GM06990 (cell line): ENCODE measurements at regions not wholly inside any gene's neighbourhood (a gene's known extent, or its start where the extent isn't known, plus 50 kb on each side); places are given as distances from the start of the nearest gene placed in this dataset.

Source experiments
- DNase-seq: peaks from one replicate; pipeline ENCODE4 v3.0.0-alpha.2; 2011; ENCODE audit not compliant: insufficient read length; ENCODE audit errors: extremely low read depth
- H3K27me3 ChIP-seq: replicated peaks from 2 replicates; pipeline ENCODE4 v1.6.0; 2011; ENCODE audit warnings: low read length; ENCODE audit not compliant: control insufficient read depth, insufficient read depth
- H3K36me3 ChIP-seq: 2 replicates; pipeline ENCODE4 v1.5.1; 2011; ENCODE audit warnings: low read length; ENCODE audit not compliant: control insufficient read depth, insufficient read depth
- H3K4me3 ChIP-seq: replicated peaks from 2 replicates; pipeline ENCODE4 v1.5.1; 2011; ENCODE audit warnings: low read depth, mild to moderate bottlenecking, control low read depth, low read length
- TF ChIP-seq, protein P1 (sequence below): IDR thresholded peaks from 2 replicates; pipeline ENCODE4 v1.5.1; 2011; ENCODE audit warnings: low read length, control low read depth, mild to moderate bottlenecking, inconsistent platforms; ENCODE audit not compliant: insufficient read depth, poor library complexity, severe bottlenecking

GRCh38 chr3:24765399-24765798, 270.7 kb upstream of the THRB start:
- no peaks in the 10 kb centered on the region; the same call in 1 of the 2 replicates for H3K27me3 ChIP-seq
- DNase-seq, result no peak
- H3K4me3 ChIP-seq, result no peak overlapping the region
- TF ChIP-seq, protein P1, sequence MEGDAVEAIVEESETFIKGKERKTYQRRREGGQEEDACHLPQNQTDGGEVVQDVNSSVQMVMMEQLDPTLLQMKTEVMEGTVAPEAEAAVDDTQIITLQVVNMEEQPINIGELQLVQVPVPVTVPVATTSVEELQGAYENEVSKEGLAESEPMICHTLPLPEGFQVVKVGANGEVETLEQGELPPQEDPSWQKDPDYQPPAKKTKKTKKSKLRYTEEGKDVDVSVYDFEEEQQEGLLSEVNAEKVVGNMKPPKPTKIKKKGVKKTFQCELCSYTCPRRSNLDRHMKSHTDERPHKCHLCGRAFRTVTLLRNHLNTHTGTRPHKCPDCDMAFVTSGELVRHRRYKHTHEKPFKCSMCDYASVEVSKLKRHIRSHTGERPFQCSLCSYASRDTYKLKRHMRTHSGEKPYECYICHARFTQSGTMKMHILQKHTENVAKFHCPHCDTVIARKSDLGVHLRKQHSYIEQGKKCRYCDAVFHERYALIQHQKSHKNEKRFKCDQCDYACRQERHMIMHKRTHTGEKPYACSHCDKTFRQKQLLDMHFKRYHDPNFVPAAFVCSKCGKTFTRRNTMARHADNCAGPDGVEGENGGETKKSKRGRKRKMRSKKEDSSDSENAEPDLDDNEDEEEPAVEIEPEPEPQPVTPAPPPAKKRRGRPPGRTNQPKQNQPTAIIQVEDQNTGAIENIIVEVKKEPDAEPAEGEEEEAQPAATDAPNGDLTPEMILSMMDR, result no peak
- no peaks in the 10 kb centered on the region for H3K36me3 ChIP-seq

DNA sequence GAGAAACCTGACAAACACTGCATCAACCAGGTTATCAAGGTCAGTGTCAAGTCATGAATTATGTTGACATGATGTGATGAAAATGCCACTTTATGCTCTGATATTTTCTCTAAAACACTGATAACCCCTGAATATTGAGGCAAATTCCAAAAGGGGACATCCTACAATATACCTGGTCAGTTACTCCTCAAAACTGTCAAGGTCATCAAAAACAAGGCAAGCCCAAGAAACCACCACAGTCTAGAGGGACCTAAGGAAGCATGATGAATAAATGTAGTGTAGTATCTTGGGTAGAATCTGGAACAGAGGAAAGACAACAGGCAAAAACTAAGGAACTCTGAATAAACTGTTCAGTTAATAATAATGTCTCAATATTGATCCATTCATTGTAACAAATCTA, 275.3 kb upstream of the THRB start:
- no peaks in the 10 kb centered on the region for H3K27me3 ChIP-seq
- H3K4me3 ChIP-seq, result no peak overlapping the region
- no peaks in the 10 kb centered on the region for H3K36me3 ChIP-seq
- TF ChIP-seq, protein P1, result no peak
- DNase-seq, result no peak

DNA sequence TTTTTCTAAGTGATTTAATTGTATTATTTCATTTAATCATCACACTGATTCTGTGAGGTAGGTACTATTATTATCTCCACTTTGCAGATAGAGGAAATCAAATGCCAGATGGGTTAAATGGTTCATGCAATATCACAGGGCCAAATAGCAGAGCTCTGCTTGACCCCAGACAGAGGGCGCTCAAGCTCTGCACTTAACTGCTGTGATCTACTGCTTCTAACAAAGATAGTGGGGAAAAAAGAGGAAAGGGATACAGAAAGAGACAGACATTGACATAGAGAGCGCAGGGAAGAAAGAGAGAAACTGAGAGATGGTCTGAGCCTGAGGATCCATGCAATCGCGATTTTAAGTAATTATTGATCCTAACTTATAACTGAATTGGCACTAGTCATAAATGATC, 279.1 kb upstream of the THRB start:
- H3K36me3 ChIP-seq, result no peaks in the 10 kb centered on the region
- no peak overlapping the region for H3K4me3 ChIP-seq
- H3K27me3 ChIP-seq, result no peaks in the 10 kb centered on the region
- TF ChIP-seq, protein P1, result peak; percentile 75
- peak; percentile 1 for DNase-seq

DNA sequence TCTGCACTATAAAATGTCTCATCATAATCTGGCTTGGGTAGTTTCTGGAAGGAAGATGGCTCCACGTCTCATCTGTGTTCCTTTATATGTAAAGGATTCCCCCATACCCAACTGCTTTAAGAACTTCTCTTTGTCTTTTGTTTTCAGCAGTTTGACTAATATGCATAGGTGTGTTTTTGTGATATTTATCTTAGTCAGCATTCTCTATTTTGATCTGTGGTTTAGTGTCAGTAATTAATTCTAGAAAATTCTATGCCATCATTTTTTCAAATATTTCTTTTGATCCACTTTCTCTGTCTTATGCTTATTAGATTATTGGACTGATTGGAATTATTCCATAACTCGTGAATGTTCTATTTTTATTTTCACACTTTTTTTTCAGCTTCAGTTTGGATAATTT, 286.3 kb upstream of the THRB start:
- no peaks in the 10 kb centered on the region for H3K27me3 ChIP-seq
- no peak overlapping the region for H3K4me3 ChIP-seq
- TF ChIP-seq, protein P1, result no peak
- no peaks in the 10 kb centered on the region for H3K36me3 ChIP-seq
- DNase-seq, result no peak

DNA sequence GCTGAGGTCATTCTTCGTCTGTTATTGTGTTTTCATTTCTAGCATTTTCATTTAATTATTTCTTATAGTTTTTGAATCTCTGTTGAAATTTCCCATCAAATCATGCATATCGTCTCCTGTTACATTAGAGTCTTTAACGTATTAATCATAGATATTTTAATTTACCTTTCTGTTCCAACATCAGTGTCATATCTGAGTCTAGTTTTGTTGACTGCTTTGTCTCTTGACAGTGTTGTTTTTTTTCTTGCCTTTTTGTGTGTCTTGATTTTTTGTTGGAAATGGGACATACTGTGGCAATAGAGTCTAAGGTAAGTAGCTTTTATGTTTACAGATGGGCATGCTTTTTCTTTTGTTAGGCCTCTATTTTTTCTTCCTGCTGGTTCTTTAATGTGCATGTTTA, 286.8 kb upstream of the THRB start:
- H3K36me3 ChIP-seq, result no peaks in the 10 kb centered on the region
- no peak overlapping the region for H3K4me3 ChIP-seq
- TF ChIP-seq, protein P1, result no peak
- no peak for DNase-seq
- no peaks in the 10 kb centered on the region for H3K27me3 ChIP-seq

DNA sequence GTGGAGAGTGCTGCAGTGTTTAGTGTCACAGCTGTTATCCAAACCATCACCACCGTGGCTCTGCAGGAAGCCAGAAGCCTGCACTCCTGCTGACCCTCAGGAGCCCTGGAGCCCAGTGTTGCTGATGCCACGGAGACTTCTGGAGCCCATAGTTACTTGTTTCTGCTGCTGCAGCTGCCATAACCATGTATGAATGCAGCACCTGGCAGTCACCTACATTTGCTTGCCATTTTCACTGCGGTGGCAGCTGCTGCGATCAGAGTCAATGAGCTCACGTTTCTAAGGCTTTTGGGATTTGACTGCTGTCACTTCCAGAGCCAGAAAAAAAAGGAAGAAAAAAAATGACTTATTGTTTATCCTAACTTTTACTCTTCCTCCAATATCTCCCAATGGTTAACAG, 299.2 kb upstream of the THRB start:
- Histone ChIP-seq H3K27me3 (no peaks in the 10 kb centered on the region), H3K36me3 (no peaks in the 10 kb centered on the region), H3K4me3 (no peak overlapping the region)
- DNase-seq, result no peak
- TF ChIP-seq, protein P1, result no peak
